Osteocyte (in vitro differentiated cells): ENCODE measurements at regions not wholly inside any gene's neighbourhood (a gene's known extent, or its start where the extent isn't known, plus 50 kb on each side); places are given as distances from the start of the nearest gene placed in this dataset.

ENCODE experiments used
- DNase-seq: peaks from one replicate; pipeline ENCODE4 v3.0.0; 2021; ENCODE audit warnings: mixed read lengths; ENCODE audit not compliant: unreplicated experiment; ENCODE audit errors: extremely low spot score
- H3K27ac Mint-ChIP-seq: one replicate; pipeline ENCODE4 v1.8.0; 2021; ENCODE audit warnings: mild to moderate bottlenecking, mixed read lengths; ENCODE audit not compliant: unreplicated experiment
- H3K27me3 Mint-ChIP-seq: one replicate; pipeline ENCODE4 v1.8.0; 2021; ENCODE audit warnings: mixed read lengths; ENCODE audit not compliant: unreplicated experiment
- H3K36me3 Mint-ChIP-seq: one replicate; pipeline ENCODE4 v1.8.0; 2021; ENCODE audit warnings: mixed read lengths; ENCODE audit not compliant: unreplicated experiment
- H3K4me1 Mint-ChIP-seq: one replicate; pipeline ENCODE4 v1.8.0; 2021; ENCODE audit warnings: mixed read lengths; ENCODE audit not compliant: unreplicated experiment
- H3K4me3 Mint-ChIP-seq: one replicate; pipeline ENCODE4 v1.8.0; 2021; ENCODE audit warnings: mild to moderate bottlenecking, moderate library complexity, mixed read lengths; ENCODE audit not compliant: unreplicated experiment
- H3K9me3 Mint-ChIP-seq: one replicate; pipeline ENCODE4 v1.8.0; 2021; ENCODE audit warnings: mixed read lengths; ENCODE audit not compliant: unreplicated experiment
- TF ChIP-seq, protein P1 (sequence below): fragments of 200-600 bp; sonication (generic); IDR thresholded peaks from 2 replicates; pipeline ENCODE4 v1.5.0; 2021; ENCODE audit warnings: antibody characterized with exemption, mild to moderate bottlenecking, moderate library complexity

DNA sequence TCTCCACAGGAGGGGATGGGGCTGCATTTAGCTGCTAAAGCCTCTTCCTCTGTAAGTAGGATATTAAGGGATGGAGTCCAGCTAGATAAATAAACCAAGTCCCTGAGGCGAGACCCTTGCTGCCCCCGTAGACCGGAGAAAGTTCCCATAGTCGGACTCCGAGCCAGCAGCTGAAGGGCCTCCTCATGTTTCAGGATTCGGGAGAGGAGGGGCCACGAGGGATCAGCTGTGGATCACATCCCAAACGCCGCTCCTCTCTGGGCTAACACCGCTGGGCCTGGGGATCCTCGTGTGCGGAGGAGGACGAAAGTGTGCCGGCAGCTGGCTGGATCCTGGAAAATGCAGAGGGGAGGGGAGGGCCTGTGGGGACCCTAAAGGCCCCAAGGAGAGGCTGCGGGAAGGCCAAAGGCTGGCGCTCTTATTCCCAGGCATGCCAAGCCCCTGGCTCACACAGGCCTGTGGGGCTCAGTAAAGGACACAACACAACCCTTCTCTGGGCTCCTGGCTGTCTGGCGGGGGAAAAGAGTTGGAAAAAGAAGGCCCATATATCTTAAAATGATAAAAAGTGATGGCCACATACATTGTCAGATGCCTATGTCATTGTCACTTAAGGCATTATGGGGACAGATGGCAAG, 82.5 kb upstream of the TMEM72 start:
- Mint-ChIP-seq H3K4me3 (no peak overlapping the region), H3K9me3 (peaks cover 4% of the 10 kb centered on the region), H3K27ac (peak overlapping the region; percentile 94), H3K27me3 (no peaks in the 10 kb centered on the region), H3K4me1 (peaks cover 55% of the 10 kb centered on the region), H3K36me3 (no peaks in the 10 kb centered on the region)
- DNase-seq = no peak
- TF ChIP-seq, protein P1, sequence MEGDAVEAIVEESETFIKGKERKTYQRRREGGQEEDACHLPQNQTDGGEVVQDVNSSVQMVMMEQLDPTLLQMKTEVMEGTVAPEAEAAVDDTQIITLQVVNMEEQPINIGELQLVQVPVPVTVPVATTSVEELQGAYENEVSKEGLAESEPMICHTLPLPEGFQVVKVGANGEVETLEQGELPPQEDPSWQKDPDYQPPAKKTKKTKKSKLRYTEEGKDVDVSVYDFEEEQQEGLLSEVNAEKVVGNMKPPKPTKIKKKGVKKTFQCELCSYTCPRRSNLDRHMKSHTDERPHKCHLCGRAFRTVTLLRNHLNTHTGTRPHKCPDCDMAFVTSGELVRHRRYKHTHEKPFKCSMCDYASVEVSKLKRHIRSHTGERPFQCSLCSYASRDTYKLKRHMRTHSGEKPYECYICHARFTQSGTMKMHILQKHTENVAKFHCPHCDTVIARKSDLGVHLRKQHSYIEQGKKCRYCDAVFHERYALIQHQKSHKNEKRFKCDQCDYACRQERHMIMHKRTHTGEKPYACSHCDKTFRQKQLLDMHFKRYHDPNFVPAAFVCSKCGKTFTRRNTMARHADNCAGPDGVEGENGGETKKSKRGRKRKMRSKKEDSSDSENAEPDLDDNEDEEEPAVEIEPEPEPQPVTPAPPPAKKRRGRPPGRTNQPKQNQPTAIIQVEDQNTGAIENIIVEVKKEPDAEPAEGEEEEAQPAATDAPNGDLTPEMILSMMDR = no peak

DNA sequence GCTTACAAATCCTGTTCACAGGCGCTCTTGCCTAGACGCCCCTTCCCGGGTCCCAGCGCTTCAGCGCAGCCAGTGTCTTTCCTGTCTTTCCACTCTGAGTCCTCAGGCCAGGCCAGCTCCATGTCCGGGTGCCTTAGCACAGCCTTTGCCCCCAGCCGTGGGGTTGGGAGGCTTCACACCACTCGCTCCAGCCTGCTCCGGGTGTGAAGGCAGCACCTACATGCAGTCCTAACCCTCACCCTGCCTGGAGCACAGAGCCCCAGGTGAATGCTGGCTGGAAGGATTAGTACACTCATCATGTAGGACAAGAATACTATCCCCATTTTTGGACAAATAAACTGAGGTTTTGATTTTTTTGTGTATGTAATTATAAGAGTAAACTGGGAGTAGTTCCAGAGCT, 81.7 kb upstream of the TMEM72 start:
- Mint-ChIP-seq H3K4me3 (no peak overlapping the region), H3K27ac (no peak overlapping the region), H3K9me3 (peaks cover 2% of the 10 kb centered on the region), H3K27me3 (no peaks in the 10 kb centered on the region), H3K36me3 (no peaks in the 10 kb centered on the region), H3K4me1 (peaks cover 55% of the 10 kb centered on the region)
- DNase-seq = no peak
- TF ChIP-seq, protein P1 = no peak

DNA sequence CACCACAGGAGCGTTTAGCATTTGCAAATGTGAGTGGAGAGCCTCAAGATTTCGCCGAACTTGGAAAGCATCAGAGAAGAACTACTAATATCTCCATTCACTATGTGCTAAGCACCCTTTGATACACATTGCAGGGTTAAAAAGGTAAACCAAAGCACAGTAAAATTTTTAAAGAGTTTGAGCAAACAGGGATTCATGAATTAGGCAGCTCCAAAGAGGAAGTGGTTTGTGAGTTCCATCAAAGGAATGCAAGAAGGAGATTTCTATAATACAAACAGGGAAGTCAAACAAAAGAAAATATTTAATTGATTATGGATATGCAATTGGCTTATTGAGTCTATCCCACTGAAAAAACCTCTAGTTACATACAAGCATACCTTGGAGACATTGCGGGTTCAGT, 81.1 kb upstream of the TMEM72 start:
- Mint-ChIP-seq H3K9me3 (no peaks in the 10 kb centered on the region), H3K27me3 (no peaks in the 10 kb centered on the region), H3K4me1 (peaks cover 55% of the 10 kb centered on the region), H3K4me3 (no peak overlapping the region), H3K27ac (peak overlapping the region; percentile 13), H3K36me3 (no peaks in the 10 kb centered on the region)
- no peak for DNase-seq
- TF ChIP-seq, protein P1 = no peak

DNA sequence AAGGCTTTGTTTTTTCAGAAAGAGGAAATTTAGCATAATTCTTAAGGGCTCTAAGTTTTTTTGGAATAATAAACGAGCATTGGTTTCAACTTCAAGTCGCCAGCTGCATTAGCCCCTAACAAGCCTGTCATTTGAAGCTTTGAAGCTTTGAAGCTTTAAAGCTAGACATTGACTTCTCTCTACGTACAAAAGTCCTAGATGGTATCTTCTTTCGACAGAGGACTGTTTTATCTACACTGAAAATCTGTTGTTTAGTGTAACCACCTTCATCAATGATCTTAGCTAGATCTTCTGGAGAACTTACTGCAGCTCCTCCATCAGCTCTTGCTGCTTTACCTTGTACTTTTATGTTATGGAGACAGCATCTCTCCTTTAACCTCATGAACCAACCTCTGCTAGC, 79.6 kb upstream of the TMEM72 start:
- TF ChIP-seq, protein P1 = no peak
- Mint-ChIP-seq H3K9me3 (no peaks in the 10 kb centered on the region), H3K4me1 (peaks cover 48% of the 10 kb centered on the region), H3K27me3 (no peaks in the 10 kb centered on the region), H3K27ac (no peak overlapping the region), H3K4me3 (no peak overlapping the region), H3K36me3 (no peaks in the 10 kb centered on the region)
- DNase-seq = no peak

DNA sequence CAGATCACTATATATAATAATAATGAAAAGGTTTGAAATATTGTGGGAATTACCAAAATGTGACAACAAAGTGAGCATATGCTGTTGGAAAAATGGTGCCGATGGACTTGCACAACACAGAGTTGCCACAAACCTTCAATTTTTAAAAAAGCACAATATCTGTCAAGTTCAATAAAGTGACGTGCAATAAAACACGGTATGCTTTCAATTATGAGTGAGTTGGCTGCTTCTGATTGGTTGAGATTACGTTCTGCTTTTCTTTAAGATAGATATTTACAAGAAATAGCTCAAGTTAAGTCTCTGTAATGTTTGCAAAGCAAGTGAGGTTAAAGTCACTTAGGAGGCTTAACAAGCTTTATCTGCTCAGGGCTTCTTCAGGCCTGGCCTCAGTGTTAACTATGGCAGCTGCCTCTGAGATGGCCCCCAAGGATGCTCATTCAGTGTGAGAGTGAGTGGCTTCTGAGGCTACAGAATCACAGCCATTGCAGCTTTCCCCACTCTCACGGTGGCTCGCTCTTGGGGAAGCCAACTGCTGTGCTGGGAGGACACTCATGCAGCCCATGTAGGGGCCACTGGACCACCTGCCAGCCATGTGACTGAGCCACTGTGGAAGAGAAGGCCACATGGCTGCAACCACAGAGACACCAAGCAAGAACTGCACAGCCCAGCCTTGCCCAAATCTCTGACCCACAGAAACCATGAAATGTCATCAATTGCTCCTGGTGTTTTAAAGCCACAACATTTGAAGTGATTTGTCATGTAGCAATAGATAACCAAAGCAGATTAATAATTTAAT, 78.3 kb upstream of the TMEM72 start:
- H3K36me3 Mint-ChIP-seq = no peaks in the 10 kb centered on the region
- H3K4me3 Mint-ChIP-seq = no peak overlapping the region
- no peaks in the 10 kb centered on the region for H3K27me3 Mint-ChIP-seq
- DNase-seq = no peak
- TF ChIP-seq, protein P1 = no peak
- H3K9me3 Mint-ChIP-seq = no peaks in the 10 kb centered on the region
- H3K4me1 Mint-ChIP-seq = peaks cover 36% of the 10 kb centered on the region
- no peak overlapping the region for H3K27ac Mint-ChIP-seq
